Right lobe of liver (tissue), 4 donors: ENCODE measurements at regions not wholly inside any gene's neighbourhood (a gene's known extent, or its start where the extent isn't known, plus 50 kb on each side); places are given as distances from the start of the nearest gene placed in this dataset.

Source experiments
- CTCF ChIP-seq, 4 donors: fragments of 200-600 bp in 3 of 4; fragments of 450-650 bp in 1 of 4; IDR thresholded peaks; one replicate each; pipeline versions ENCODE4 v1.5.1 to v1.8.0; 2016 to 2022; ENCODE audit warnings: antibody characterized with exemption in 4 of 4, mild to moderate bottlenecking in 2 of 4
- POLR2A ChIP-seq: fragments of 450-650 bp; IDR thresholded peaks from one replicate; pipeline ENCODE4 v1.6.1; 2017; ENCODE audit warnings: antibody characterized with exemption, mild to moderate bottlenecking
- donor health status: DM: no; HTN: no; CAD: no.
- donor health status: DM: no; HTN: no; CAD: no.
- donor health status: DM: no; HTN: yes; CAD: no.

DNA sequence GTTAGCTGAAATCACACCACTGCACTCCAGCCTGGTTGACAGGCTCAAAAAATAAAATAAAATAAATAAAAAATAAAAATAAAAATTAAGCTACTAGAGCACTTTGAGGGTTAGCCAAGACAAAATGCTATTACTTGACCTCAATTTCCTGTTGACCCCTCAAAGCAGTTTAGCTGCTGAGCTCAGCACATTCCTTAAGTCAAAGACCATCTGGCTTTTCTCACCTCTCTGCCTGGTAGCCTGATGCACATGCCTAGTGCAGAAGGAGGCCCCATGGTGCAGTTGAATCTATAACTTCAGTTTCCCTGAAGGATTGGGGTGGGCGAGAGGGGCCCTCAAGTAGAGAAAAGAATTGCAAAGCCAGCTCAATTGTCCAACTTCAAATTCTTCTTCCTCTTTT lies 211.1 kb upstream of the GALNT17 start:
- TF ChIP-seq CTCF (IDR thresholded peaks at IDR 0.05) (no peak), POLR2A (no peak)
